H1 (cell line): ENCODE measurements at regions not wholly inside any gene's neighbourhood (a gene's known extent, or its start where the extent isn't known, plus 50 kb on each side); places are given as distances from the start of the nearest gene placed in this dataset.

ENCODE experiments used
- CTCF ChIA-PET: fragments of 300-600 bp; sonication (Branson Sonifier 250); formaldehyde crosslinking; loops from one replicate; lab custom pipeline; 2021; ENCODE audit not compliant: partially characterized antibody; lab: Charles Lee
- POLR2A ChIA-PET: fragments of 300-600 bp; sonication (Branson Sonifier 250); formaldehyde crosslinking; loops from one replicate; lab custom pipeline; 2021; ENCODE audit warnings: inconsistent platforms; ENCODE audit not compliant: partially characterized antibody; lab: Charles Lee
- DNase-seq, 2 experiments: peaks; one replicate each; pipeline versions ENCODE4 v3.0.0 to v3.0.0-alpha.2; 2010 to 2022; ENCODE audit warnings: low spot score in 2 of 2, low read depth in 1 of 2, mixed read lengths in 1 of 2
- FAIRE-seq: peaks from 2 replicates; lab custom pipeline; 2011; peaks lifted over from hg19 to GRCh38; lab: Jason Lieb, UNC
- H2AFZ ChIP-seq: 2 replicates; pipeline ENCODE4 v1.8.1; 2012; ENCODE audit warnings: low read length, inconsistent platforms
- H2AK5ac ChIP-seq: 2 replicates; pipeline ENCODE4 v1.6.1; 2013; ENCODE audit warnings: low read depth, low read length
- H2BK120ac ChIP-seq: replicated peaks from 2 replicates; pipeline ENCODE3; 2013; ENCODE audit warnings: low read depth, low read length, inconsistent platforms
- H2BK12ac ChIP-seq: 2 replicates; pipeline ENCODE4 v1.6.1; 2013; ENCODE audit warnings: low read depth, low read length
- H2BK15ac ChIP-seq: 2 replicates; pipeline ENCODE4 v1.6.1; 2013; ENCODE audit warnings: low read length
- H2BK20ac ChIP-seq: 2 replicates; pipeline ENCODE4 v1.6.1; 2013; ENCODE audit warnings: low read length
- H2BK5ac ChIP-seq: 2 replicates; pipeline ENCODE4 v1.6.1; 2013; ENCODE audit warnings: low read depth, low read length
- H3K14ac ChIP-seq: 2 replicates; pipeline ENCODE4 v1.6.1; 2013; ENCODE audit warnings: inconsistent platforms; ENCODE audit not compliant: insufficient read length
- H3K18ac ChIP-seq: 2 replicates; pipeline ENCODE4 v1.6.1; 2013; ENCODE audit warnings: low read length; ENCODE audit errors: extremely low read depth
- H3K23ac ChIP-seq: 2 replicates; pipeline ENCODE4 v1.6.1; 2013; ENCODE audit warnings: inconsistent platforms; ENCODE audit not compliant: insufficient read length
- H3K23me2 ChIP-seq: 2 replicates; pipeline ENCODE4 v1.6.1; 2013; ENCODE audit warnings: low read depth, low read length
- H3K27ac ChIP-seq: 2 replicates; pipeline ENCODE4 v1.6.1; 2011; ENCODE audit warnings: low read depth, low read length, inconsistent platforms
- H3K27me3 ChIP-seq, 4 experiments: replicated peaks in 1 of 4; 1 replicate in 1 of 4; 2 replicates in 3 of 4; pipeline versions ENCODE4 v1.6.1 to v1.8.1; 2011 to 2013; ENCODE audit warnings: low read length in 3 of 4, mild to moderate bottlenecking in 3 of 4, inconsistent platforms in 2 of 4, mixed read lengths in 2 of 4, moderate library complexity in 1 of 4; ENCODE audit not compliant: control insufficient read depth in 3 of 4, insufficient read depth in 3 of 4; ENCODE audit errors: extremely low read depth in 1 of 4
- H3K36me3 ChIP-seq, 4 experiments: 2 replicates each; pipeline versions ENCODE4 v1.6.1 to v1.8.1; 2011 to 2013; ENCODE audit warnings: mild to moderate bottlenecking in 4 of 4, low read length in 3 of 4, moderate library complexity in 2 of 4, control low read depth in 1 of 4, inconsistent platforms in 1 of 4; ENCODE audit not compliant: insufficient read depth in 4 of 4, control insufficient read depth in 2 of 4
- H3K4ac ChIP-seq: replicated peaks from 2 replicates; pipeline ENCODE3; 2013; ENCODE audit warnings: low read length, low read depth, mixed read lengths, inconsistent platforms; ENCODE audit not compliant: insufficient read length
- H3K4me1 ChIP-seq, 4 experiments: replicated peaks in 1 of 4; 1 replicate in 1 of 4; 2 replicates in 3 of 4; pipeline versions ENCODE4 v1.6.1 to v1.8.1; 2011 to 2013; ENCODE audit warnings: low read length in 3 of 4, inconsistent platforms in 2 of 4, mixed read lengths in 1 of 4; ENCODE audit not compliant: insufficient read depth in 4 of 4, control insufficient read depth in 3 of 4
- H3K4me2 ChIP-seq, 2 experiments: 2 replicates each; pipeline versions ENCODE4 v1.6.1 to v1.8.1; 2011 to 2013; ENCODE audit warnings: low read depth in 2 of 2, low read length in 2 of 2, control low read depth in 1 of 2, inconsistent platforms in 1 of 2, mild to moderate bottlenecking in 1 of 2; ENCODE audit not compliant: insufficient read depth in 1 of 2
- H3K4me3 ChIP-seq, 4 experiments: fragments of 200-600, 300-600 bp in 1 of 4; sonication (generic), shearing (Covaris generic), sonication (Bioruptor Twin) in 1 of 4; 2 replicates each; pipeline versions ENCODE4 v1.5.1 to v1.8.1; 2011 to 2016; ENCODE audit warnings: low read length in 4 of 4, low read depth in 3 of 4, control low read depth in 2 of 4, inconsistent platforms in 2 of 4, mild to moderate bottlenecking in 2 of 4, mixed read lengths in 1 of 4, moderate library complexity in 1 of 4; ENCODE audit not compliant: insufficient read depth in 2 of 4; ENCODE audit errors: extremely low read depth in 1 of 4
- H3K56ac ChIP-seq: replicated peaks from 2 replicates; pipeline ENCODE3; 2013; ENCODE audit warnings: low read depth, mild to moderate bottlenecking, mixed read lengths, low read length, inconsistent platforms; ENCODE audit not compliant: insufficient read length
- H3K79me1 ChIP-seq: 2 replicates; pipeline ENCODE4 v1.6.1; 2013; ENCODE audit warnings: low read depth, low read length, control low read depth
- H3K79me2 ChIP-seq, 2 experiments: 2 replicates each; pipeline versions ENCODE4 v1.6.1 to v1.8.1; 2012 to 2013; ENCODE audit warnings: low read length in 2 of 2, mild to moderate bottlenecking in 2 of 2, inconsistent platforms in 1 of 2; ENCODE audit not compliant: insufficient read depth in 2 of 2, control insufficient read depth in 1 of 2
- H3K9ac ChIP-seq, 4 experiments: replicated peaks in 1 of 4; 1 replicate in 1 of 4; 2 replicates in 3 of 4; pipeline versions ENCODE4 v1.6.1 to v1.8.1; 2011 to 2013; ENCODE audit warnings: low read depth in 3 of 4, low read length in 3 of 4, control low read depth in 2 of 4, mild to moderate bottlenecking in 2 of 4, moderate library complexity in 2 of 4, inconsistent platforms in 1 of 4; ENCODE audit errors: extremely low read depth in 1 of 4
- H3K9me3 ChIP-seq, 2 experiments: 2 replicates each; pipeline versions ENCODE4 v1.6.1 to v1.8.1; 2012 to 2013; ENCODE audit warnings: mild to moderate bottlenecking in 2 of 2, moderate library complexity in 2 of 2, control low read depth in 1 of 2, inconsistent platforms in 1 of 2, low read depth in 1 of 2, low read length in 1 of 2, mixed read lengths in 1 of 2; ENCODE audit not compliant: insufficient read depth in 2 of 2
- H4K20me1 ChIP-seq, 2 experiments: replicated peaks in 1 of 2; 2 replicates each; pipeline versions ENCODE3 to v1.8.1; 2011 to 2013; ENCODE audit warnings: inconsistent platforms in 2 of 2, low read length in 2 of 2, mild to moderate bottlenecking in 1 of 2; ENCODE audit not compliant: insufficient read depth in 2 of 2, control insufficient read depth in 1 of 2
- H4K5ac ChIP-seq: 2 replicates; pipeline ENCODE4 v1.6.1; 2013; ENCODE audit warnings: low read length, low read depth, mixed read lengths, inconsistent platforms; ENCODE audit not compliant: insufficient read length
- H4K8ac ChIP-seq: 2 replicates; pipeline ENCODE4 v1.8.0; 2013; ENCODE audit warnings: mild to moderate bottlenecking, moderate library complexity, low read length, inconsistent platforms; ENCODE audit not compliant: insufficient read depth; ENCODE audit errors: extremely low read depth
- H4K91ac ChIP-seq: replicated peaks from 2 replicates; pipeline ENCODE3; 2013; ENCODE audit warnings: low read length, mixed read lengths, inconsistent platforms; ENCODE audit not compliant: insufficient read length
- CTBP2 ChIP-seq: IDR thresholded peaks from 2 replicates; pipeline ENCODE4 v1.7.0; 2011; ENCODE audit warnings: borderline replicate concordance, mild to moderate bottlenecking, moderate library complexity, mixed read lengths, low read length; ENCODE audit not compliant: insufficient read depth, insufficient read length
- CTCF ChIP-seq, 3 experiments: IDR thresholded peaks; 1 replicate in 2 of 3; 2 replicates in 1 of 3; pipeline versions ENCODE4 v1.5.1 to v1.6.1; 2011; ENCODE audit warnings: low read length in 3 of 3, mild to moderate bottlenecking in 3 of 3, inconsistent platforms in 2 of 3, low read depth in 1 of 3, moderate library complexity in 1 of 3; ENCODE audit not compliant: insufficient read depth in 1 of 3; ENCODE audit errors: control extremely low read depth in 1 of 3
- FOSL1 ChIP-seq: IDR thresholded peaks from 2 replicates; pipeline ENCODE4 v1.6.1; 2011; ENCODE audit warnings: mild to moderate bottlenecking, low read depth, low read length, moderate library complexity; ENCODE audit not compliant: insufficient read depth
- GTF2F1 ChIP-seq: IDR thresholded peaks from 2 replicates; pipeline ENCODE4 v1.6.1; 2012; ENCODE audit warnings: low read depth, low read length, improper control_type of control experiment, borderline replicate concordance
- NANOG ChIP-seq: IDR thresholded peaks from 2 replicates; pipeline ENCODE4 v1.6.1; 2011; ENCODE audit warnings: low read length, low read depth, mild to moderate bottlenecking, inconsistent platforms; ENCODE audit not compliant: insufficient read depth, poor library complexity, severe bottlenecking
- SUZ12 ChIP-seq: fragments of 200-600 bp; sonication (generic); IDR thresholded peaks from 2 replicates; pipeline ENCODE4 v1.6.1; 2012; ENCODE audit warnings: mild to moderate bottlenecking, inconsistent platforms, low read length, moderate library complexity, mixed read lengths
- TAF1 ChIP-seq: IDR thresholded peaks from 2 replicates; pipeline ENCODE4 v1.6.1; 2011; ENCODE audit warnings: mild to moderate bottlenecking, low read depth, low read length
- TCF12 ChIP-seq: IDR thresholded peaks from 2 replicates; pipeline ENCODE4 v1.6.1; 2011; ENCODE audit warnings: low read depth, mild to moderate bottlenecking, low read length
- WGBS, 2 experiments: shearing (Covaris generic) in 1 of 2; methylation state at CpG; one replicate each; pipeline versions ENCODE4 v1.1.6 to v1.1.7; 2013 to 2015; ENCODE audit warnings: low lambda C conversion rate in 2 of 2, mixed read lengths in 2 of 2, inconsistent platforms in 1 of 2, low coverage in 1 of 2, missing lambda C conversion rate in 1 of 2; ENCODE audit not compliant: insufficient replicate concordance in 2 of 2, insufficient coverage in 1 of 2, insufficient read length in 1 of 2; ENCODE audit errors: extremely low coverage in 1 of 2, missing lambda C conversion rate in 1 of 2; 5-methylcytosine and 5-hydroxymethylcytosine counted together
- TF ChIP-seq, protein P1 (sequence below): IDR thresholded peaks from 2 replicates; pipeline ENCODE4 v1.6.1; 2011; ENCODE audit warnings: low read length, improper control_type of control experiment

GRCh38 chr11:64457416-64458010 is 98.2 kb upstream of the SLC22A11 start:
- Histone ChIP-seq H3K4me1 (peaks cover 0 to 7% (median 4%) of the 10 kb centered on the region in 4 experiments; a peak in 5 of 7 replicates), H3K9ac (no peak overlapping the region), H3K23ac (no peak overlapping the region), H3K27me3 (peaks cover 0 to 11% (median 0%) of the 10 kb centered on the region in 4 experiments; a peak in 2 of 7 replicates), H3K36me3 (no peaks in the 10 kb centered on the region), H3K79me1 (no peaks in the 10 kb centered on the region), H3K9me3 (no peaks in the 10 kb centered on the region), H3K27ac (no peak overlapping the region), H2BK5ac (no peak overlapping the region), H3K4me2 (no peak overlapping the region), H4K91ac (no peak overlapping the region), H3K23me2 (no peaks in the 10 kb centered on the region), H4K20me1 (no peaks in the 10 kb centered on the region), H3K56ac (no peak overlapping the region), H2BK12ac (0 out of 2 replicates have a peak overlapping the region, but pooled peaks have one; percentile 4), H2AK5ac (no peak overlapping the region; the same call in 1 of the 2 replicates), H2BK15ac (no peak overlapping the region; the same call in 1 of the 2 replicates), H3K4me3 (no peak overlapping the region), H2BK20ac (no peak overlapping the region), H2BK120ac (no peak overlapping the region), H4K8ac (no peak overlapping the region), H3K79me2 (no peaks in the 10 kb centered on the region), H3K18ac (no peak overlapping the region), H2AFZ (no peak overlapping the region), H3K14ac (no peak overlapping the region), H3K4ac (no peak overlapping the region), H4K5ac (no peak overlapping the region)
- FAIRE-seq, result no peak
- POLR2A ChIA-PET, result no interaction called here
- 92% methylated on average over 12 of the region's 12 CpGs; no CpG with 5 or more reads in 1 of the 2 experiments for WGBS, 2 experiments
- CTCF ChIA-PET, result interaction anchor here (0.7 to 3.9 kb wide), 8 partner anchors 9 to 195 kb away, joined by 3 to 33 read pairs (median 4); no protein-coding TSS in a partner anchor
- DNase-seq, result no peak
- TF ChIP-seq TAF1, result no peak
- TF ChIP-seq, protein P1, sequence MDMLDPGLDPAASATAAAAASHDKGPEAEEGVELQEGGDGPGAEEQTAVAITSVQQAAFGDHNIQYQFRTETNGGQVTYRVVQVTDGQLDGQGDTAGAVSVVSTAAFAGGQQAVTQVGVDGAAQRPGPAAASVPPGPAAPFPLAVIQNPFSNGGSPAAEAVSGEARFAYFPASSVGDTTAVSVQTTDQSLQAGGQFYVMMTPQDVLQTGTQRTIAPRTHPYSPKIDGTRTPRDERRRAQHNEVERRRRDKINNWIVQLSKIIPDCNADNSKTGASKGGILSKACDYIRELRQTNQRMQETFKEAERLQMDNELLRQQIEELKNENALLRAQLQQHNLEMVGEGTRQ, result no peak
- no peak for TF ChIP-seq SUZ12
- no peak for TF ChIP-seq FOSL1
- no peak for TF ChIP-seq TCF12
- no peak for TF ChIP-seq CTCF (IDR thresholded peaks at IDR 0.05; ENCODE audit: control extremely low read depth in 1 of 3, insufficient read depth in 1 of 3, low read depth in 1 of 3, low read length in 3 of 3)
- no peak for TF ChIP-seq GTF2F1
- no peak for TF ChIP-seq CTBP2
- no peak for TF ChIP-seq NANOG
